HepG2 (cell line): ENCODE measurements at regions not wholly inside any gene's neighbourhood (a gene's known extent, or its start where the extent isn't known, plus 50 kb on each side); places are given as distances from the start of the nearest gene placed in this dataset.

ENCODE experiments used
- ATAC-seq: fragments of 200-7000 bp; cut with Tn5 transposase; 3 replicates; pipeline ENCODE4 v1.9.1; 2020; ENCODE audit warnings: mild to moderate bottlenecking, moderate library complexity
- BruUV-seq: library from RNA; stranded (reverse); fragments of 400-500 nt; replicated peaks from 2 replicates; lab custom pipeline; 2021; lab: Mats Ljungman, UMichigan
- CTCF ChIA-PET: fragments of 300-600 bp; formaldehyde crosslinking; extraction: SDS; loops from one replicate; lab custom pipeline; 2021; ENCODE audit warnings: low total read pairs, inconsistent platforms, low intra/inter-chr PET ratio; lab: Yijun Ruan, JAX
- POLR2A ChIA-PET: fragments of 350-600 bp; sonication (Branson Sonifier 250); formaldehyde crosslinking; loops from one replicate; lab custom pipeline; 2020; ENCODE audit warnings: antibody characterized with exemption, inconsistent platforms; lab: Yijun Ruan, JAX
- DNase-seq: peaks from one replicate; pipeline ENCODE4 v3.0.0-alpha.2; 2015; ENCODE audit warnings: low spot score
- FAIRE-seq: peaks from 3 replicates; lab custom pipeline; 2011; peaks lifted over from hg19 to GRCh38; lab: Jason Lieb, UNC
- H2AFZ ChIP-seq: one replicate; pipeline ENCODE4 v1.6.1; 2011; ENCODE audit warnings: low read length, inconsistent platforms
- H3K27ac ChIP-seq: fragments of 300-600 bp; 3 replicates; pipeline ENCODE4 v1.8.0; 2011; ENCODE audit warnings: mixed run types, mild to moderate bottlenecking, mixed read lengths, low read length, inconsistent platforms; ENCODE audit not compliant: insufficient read depth; ENCODE audit errors: extremely low read length
- H3K27me3 ChIP-seq, 2 experiments: fragments of 200-600 bp in 1 of 2; 2 replicates in 1 of 2; 3 replicates in 1 of 2; pipeline versions ENCODE4 v1.6.0 to v1.8.0; 2011; ENCODE audit warnings: low read length in 2 of 2, mild to moderate bottlenecking in 2 of 2, moderate library complexity in 2 of 2, inconsistent platforms in 1 of 2; ENCODE audit not compliant: insufficient read depth in 2 of 2, control insufficient read depth in 1 of 2
- H3K36me3 ChIP-seq, 2 experiments: fragments of 200-600 bp in 1 of 2; replicated peaks in 1 of 2; 2 replicates in 1 of 2; 3 replicates in 1 of 2; pipeline versions ENCODE4 v1.5.1 to v1.8.0; 2011; ENCODE audit warnings: low read length in 2 of 2, inconsistent platforms in 1 of 2; ENCODE audit not compliant: insufficient read depth in 2 of 2, control insufficient read depth in 1 of 2
- H3K4me1 ChIP-seq: 2 replicates; pipeline ENCODE4 v1.5.1; 2012; ENCODE audit warnings: low read length, inconsistent platforms; ENCODE audit not compliant: insufficient read depth
- H3K4me2 ChIP-seq: 2 replicates; pipeline ENCODE4 v1.6.0; 2011; ENCODE audit warnings: low read depth, low read length, inconsistent platforms
- H3K4me3 ChIP-seq, 3 experiments: fragments of 200-600 bp in 1 of 3; sonication (generic), shearing (Covaris generic) in 1 of 3; replicated peaks in 1 of 3; 2 replicates each; pipeline ENCODE4 v1.5.1; 2011 to 2016; ENCODE audit warnings: low read length in 3 of 3, inconsistent platforms in 2 of 3, low read depth in 2 of 3, mild to moderate bottlenecking in 2 of 3, control low read depth in 1 of 3, mixed read lengths in 1 of 3; ENCODE audit not compliant: insufficient read depth in 1 of 3
- H3K79me2 ChIP-seq: one replicate; pipeline ENCODE4 v1.6.1; 2011; ENCODE audit warnings: low read length, inconsistent platforms; ENCODE audit not compliant: insufficient read depth
- H3K9ac ChIP-seq: 2 replicates; pipeline ENCODE4 v1.6.0; 2011; ENCODE audit warnings: mild to moderate bottlenecking, low read depth, low read length, inconsistent platforms; ENCODE audit not compliant: insufficient read depth
- H3K9me3 ChIP-seq: 2 replicates; pipeline ENCODE4 v1.5.1; 2012; ENCODE audit warnings: mild to moderate bottlenecking, low read length
- H4K20me1 ChIP-seq: 2 replicates; pipeline ENCODE4 v1.6.0; 2011; ENCODE audit warnings: inconsistent platforms, mild to moderate bottlenecking, low read length, moderate library complexity; ENCODE audit not compliant: insufficient read depth
- FOXO1 ChIP-seq: sonication (generic); formaldehyde crosslinking; IDR thresholded peaks from 2 replicates; pipeline ENCODE4 v1.4.0; 2020; ENCODE audit warnings: missing genetic modification reagents
- GATA4 ChIP-seq: sonication (generic); IDR thresholded peaks from 2 replicates; pipeline ENCODE4 v1.6.1; 2016; ENCODE audit warnings: antibody characterized with exemption, low read depth, borderline replicate concordance
- IRF2 ChIP-seq: IDR thresholded peaks from 2 replicates; pipeline ENCODE4 v1.6.1; 2018; ENCODE audit warnings: missing genetic modification reagents, missing compliant biosample characterization
- KDM5B ChIP-seq: sonication (generic); formaldehyde crosslinking; IDR thresholded peaks from 2 replicates; pipeline ENCODE4 v1.4.0; 2020; ENCODE audit warnings: missing genetic modification reagents, mild to moderate bottlenecking, borderline replicate concordance
- RFX1 ChIP-seq: fragments of 450-650 bp; IDR thresholded peaks from 2 replicates; pipeline ENCODE4 v1.6.1; 2017
- TOE1 ChIP-seq: sonication (generic); formaldehyde crosslinking; IDR thresholded peaks from 2 replicates; pipeline ENCODE4 v1.4.0; 2020; ENCODE audit warnings: mild to moderate bottlenecking, missing genetic modification reagents
- TRIM22 ChIP-seq: fragments of 450-650 bp; IDR thresholded peaks from 2 replicates; pipeline ENCODE4 v1.6.1; 2017
- WIZ ChIP-seq: sonication (generic); formaldehyde crosslinking; IDR thresholded peaks from 2 replicates; pipeline ENCODE4 v1.5.1; 2020; ENCODE audit warnings: mild to moderate bottlenecking, missing genetic modification reagents
- ZBTB46 ChIP-seq: sonication (generic); formaldehyde crosslinking; IDR thresholded peaks from 2 replicates; pipeline ENCODE4 v1.4.0; 2020; ENCODE audit warnings: mild to moderate bottlenecking, missing genetic modification reagents, borderline replicate concordance
- ZNF17 ChIP-seq: sonication (generic); formaldehyde crosslinking; IDR thresholded peaks from 2 replicates; pipeline ENCODE4 v1.5.0; 2020; ENCODE audit warnings: mild to moderate bottlenecking, missing genetic modification reagents
- ZNF18 ChIP-seq: sonication (generic); formaldehyde crosslinking; IDR thresholded peaks from 2 replicates; pipeline ENCODE4 v1.8.0; 2022; ENCODE audit warnings: mild to moderate bottlenecking, missing genetic modification reagents; ENCODE audit not compliant: insufficient replicate concordance
- ZNF280D ChIP-seq: sonication (generic); formaldehyde crosslinking; IDR thresholded peaks from 2 replicates; pipeline ENCODE4 v1.5.1; 2020; ENCODE audit warnings: mild to moderate bottlenecking, missing genetic modification reagents
- ZNF367 ChIP-seq: sonication (generic); formaldehyde crosslinking; IDR thresholded peaks from 2 replicates; pipeline ENCODE4 v1.4.0; 2020; ENCODE audit warnings: missing genetic modification reagents, borderline replicate concordance
- ZNF383 ChIP-seq: sonication (generic); formaldehyde crosslinking; IDR thresholded peaks from 2 replicates; pipeline ENCODE4 v1.4.0; 2020; ENCODE audit warnings: missing genetic modification reagents, mild to moderate bottlenecking, borderline replicate concordance
- WGBS: methylation state at CpG from one replicate; pipeline ENCODE4 v1.1.6; 2017; ENCODE audit warnings: low lambda C conversion rate; 5-methylcytosine and 5-hydroxymethylcytosine counted together
- in situ Hi-C: cut with HindIII; loops from 2 replicates; pipeline ENCODE4 v1.10.0; 2017; ENCODE audit warnings: low pct_unique_long_range_greater_than_20kb; ENCODE audit not compliant: extremely low pct_ligation_motif_present
- intact Hi-C: fragments of 100-400 bp; cut with micrococcal nuclease; formaldehyde crosslinking; loops from one replicate; pipeline ENCODE4 v1.10.0; 2022; ENCODE audit not compliant: unreplicated experiment

GRCh38 chr4:33722254-33722653 is 2522.1 kb downstream of the ARAP2 start:
- H3K27me3 ChIP-seq = no peaks in the 10 kb centered on the region
- no peak for FAIRE-seq
- DNase-seq = no peak
- peaks cover 58% of the 10 kb centered on the region for H3K9me3 ChIP-seq
- no peaks in the 10 kb centered on the region for H3K79me2 ChIP-seq
- H3K36me3 ChIP-seq = no peaks in the 10 kb centered on the region
- H3K4me3 ChIP-seq = no peak overlapping the region
- no TSS peak for BruUV-seq
- H3K4me1 ChIP-seq = no peaks in the 10 kb centered on the region
- no peak overlapping the region for H3K27ac ChIP-seq
- no peak for TF ChIP-seq TRIM22
- TF ChIP-seq KDM5B (CRISPR knock-in tag) = no peak
- TF ChIP-seq RFX1 = no peak
- TF ChIP-seq IRF2 (CRISPR knock-in tag) = no peak
- no peak for TF ChIP-seq WIZ (CRISPR knock-in tag)
- TF ChIP-seq ZNF367 (CRISPR knock-in tag) = no peak
- TF ChIP-seq ZNF383 (CRISPR knock-in tag) = no peak
- no peak for TF ChIP-seq ZNF17 (CRISPR knock-in tag)
- no peak for TF ChIP-seq ZNF18 (CRISPR knock-in tag)
- no peak for TF ChIP-seq ZBTB46
- TF ChIP-seq FOXO1 (CRISPR knock-in tag) = no peak
- TF ChIP-seq TOE1 (CRISPR knock-in tag) = no peak
- TF ChIP-seq ZNF280D = no peak
- TF ChIP-seq GATA4 = no peak
- H3K4me2 ChIP-seq = no peak overlapping the region
- H4K20me1 ChIP-seq = no peaks in the 10 kb centered on the region
- H2AFZ ChIP-seq = no peak overlapping the region
- CTCF ChIA-PET = no interaction called here
- no peak overlapping the region for H3K9ac ChIP-seq
- POLR2A ChIA-PET = no interaction called here
- WGBS = 6% methylated on average over 2 of the region's 2 CpGs
- in situ Hi-C loops (no loop called here), intact Hi-C loops (no loop called here)
- no peak for ATAC-seq
